H9 (cell line): ENCODE measurements at regions not wholly inside any gene's neighbourhood (a gene's known extent, or its start where the extent isn't known, plus 50 kb on each side); places are given as distances from the start of the nearest gene placed in this dataset.

Experiments used
- DNase-seq: peaks from one replicate; pipeline ENCODE4 v3.0.0-alpha.2; 2017
- H2AFZ ChIP-seq: one replicate; pipeline ENCODE4 v1.6.1; 2013; ENCODE audit warnings: mild to moderate bottlenecking, low read length, control low read depth, moderate library complexity
- H2AK5ac ChIP-seq: 2 replicates; pipeline ENCODE4 v1.6.1; 2013; ENCODE audit warnings: low read length, control low read depth, mixed read lengths; ENCODE audit not compliant: insufficient read length
- H2BK120ac ChIP-seq: one replicate; pipeline ENCODE4 v1.6.1; 2013; ENCODE audit warnings: low read depth, mild to moderate bottlenecking, low read length, control low read depth, inconsistent platforms; ENCODE audit not compliant: poor library complexity, severe bottlenecking
- H2BK12ac ChIP-seq: 2 replicates; pipeline ENCODE4 v1.6.1; 2013; ENCODE audit warnings: low read length, control low read depth, mixed read lengths, low read depth; ENCODE audit not compliant: insufficient read length
- H2BK15ac ChIP-seq: 2 replicates; pipeline ENCODE4 v1.6.1; 2013; ENCODE audit warnings: low read depth, low read length, control low read depth
- H2BK20ac ChIP-seq: one replicate; pipeline ENCODE4 v1.6.1; 2013; ENCODE audit warnings: low read depth, mild to moderate bottlenecking, low read length, control low read depth, inconsistent platforms; ENCODE audit not compliant: poor library complexity, severe bottlenecking
- H2BK5ac ChIP-seq: 2 replicates; pipeline ENCODE4 v1.6.1; 2013; ENCODE audit warnings: low read length, control low read depth, mixed read lengths; ENCODE audit not compliant: insufficient read length
- H3K14ac ChIP-seq: 2 replicates; pipeline ENCODE4 v1.6.1; 2013; ENCODE audit warnings: low read length, control low read depth; ENCODE audit not compliant: insufficient read depth
- H3K18ac ChIP-seq: 2 replicates; pipeline ENCODE4 v1.6.1; 2013; ENCODE audit warnings: low read depth, mild to moderate bottlenecking, mixed read lengths, low read length, control low read depth; ENCODE audit not compliant: insufficient read length
- H3K23ac ChIP-seq: 2 replicates; pipeline ENCODE4 v1.6.1; 2013; ENCODE audit warnings: low read length, control low read depth, mixed read lengths, low read depth; ENCODE audit not compliant: insufficient read length
- H3K23me2 ChIP-seq: 2 replicates; pipeline ENCODE4 v1.6.1; 2013; ENCODE audit warnings: low read depth, mild to moderate bottlenecking, mixed read lengths, low read length, control low read depth; ENCODE audit not compliant: insufficient read length, poor library complexity, severe bottlenecking
- H3K27ac ChIP-seq: 2 replicates; pipeline ENCODE4 v1.5.1; 2013; ENCODE audit warnings: low read length, control low read depth, mixed read lengths, low read depth; ENCODE audit not compliant: insufficient read length
- H3K27me3 ChIP-seq: 2 replicates; pipeline ENCODE4 v1.6.1; 2013; ENCODE audit warnings: low read length, control low read depth, inconsistent platforms; ENCODE audit not compliant: insufficient read depth
- H3K4ac ChIP-seq: 2 replicates; pipeline ENCODE4 v1.6.1; 2013; ENCODE audit warnings: low read depth, mild to moderate bottlenecking, control low read depth, inconsistent platforms, low read length, moderate library complexity
- H3K4me1 ChIP-seq: 2 replicates; pipeline ENCODE4 v1.6.1; 2013; ENCODE audit warnings: low read length, control low read depth, inconsistent platforms; ENCODE audit not compliant: insufficient read depth
- H3K4me2 ChIP-seq: 2 replicates; pipeline ENCODE4 v1.6.1; 2013; ENCODE audit warnings: low read length, control low read depth, mixed read lengths; ENCODE audit not compliant: insufficient read length, insufficient read depth
- H3K56ac ChIP-seq: 2 replicates; pipeline ENCODE4 v1.6.1; 2013; ENCODE audit warnings: low read depth, mild to moderate bottlenecking, mixed read lengths, low read length, control low read depth; ENCODE audit not compliant: insufficient read length
- H3K79me1 ChIP-seq: 2 replicates; pipeline ENCODE4 v1.6.1; 2013; ENCODE audit warnings: low read depth, mild to moderate bottlenecking, moderate library complexity, low read length, control low read depth, inconsistent platforms; ENCODE audit not compliant: insufficient read depth, poor library complexity, severe bottlenecking
- H3K79me2 ChIP-seq: 2 replicates; pipeline ENCODE4 v1.6.1; 2013; ENCODE audit warnings: low read length, control low read depth, inconsistent platforms; ENCODE audit not compliant: insufficient read depth
- H3K9ac ChIP-seq: 2 replicates; pipeline ENCODE4 v1.6.1; 2013; ENCODE audit warnings: low read length, control low read depth, mixed read lengths; ENCODE audit not compliant: insufficient read length; ENCODE audit errors: extremely low read depth
- H3K9me3 ChIP-seq: one replicate; pipeline ENCODE4 v1.6.1; 2013; ENCODE audit warnings: low read depth, low read length, inconsistent platforms; ENCODE audit not compliant: control insufficient read depth
- H3T11ph ChIP-seq: one replicate; pipeline ENCODE4 v1.6.1; 2013; ENCODE audit warnings: mild to moderate bottlenecking, low read length, control low read depth, inconsistent platforms
- H4K20me1 ChIP-seq: one replicate; pipeline ENCODE4 v1.6.1; 2013; ENCODE audit not compliant: control insufficient read depth, insufficient read length, insufficient read depth
- H4K5ac ChIP-seq: 2 replicates; pipeline ENCODE4 v1.6.1; 2013; ENCODE audit warnings: low read depth, mild to moderate bottlenecking, mixed read lengths, low read length, control low read depth; ENCODE audit not compliant: insufficient read length
- H4K8ac ChIP-seq: replicated peaks from 2 replicates; pipeline ENCODE4 v1.6.1; 2013; ENCODE audit warnings: low read length, control low read depth, mixed read lengths, low read depth; ENCODE audit not compliant: insufficient read length
- H4K91ac ChIP-seq: 2 replicates; pipeline ENCODE4 v1.6.1; 2013; ENCODE audit warnings: low read depth, mild to moderate bottlenecking, moderate library complexity, mixed read lengths, low read length, control low read depth; ENCODE audit not compliant: insufficient read length
- H3K27ac Mint-ChIP-seq, 3 experiments: 2 replicates in 2 of 3; 3 replicates in 1 of 3; pipeline ENCODE4 v1.8.0; 2020 to 2021; ENCODE audit warnings: mixed read lengths in 3 of 3, mild to moderate bottlenecking in 1 of 3, moderate library complexity in 1 of 3
- H3K27me3 Mint-ChIP-seq: 2 replicates; pipeline ENCODE4 v1.8.0; 2021; ENCODE audit warnings: low read depth, mild to moderate bottlenecking, moderate library complexity, mixed read lengths
- H3K36me3 Mint-ChIP-seq, 3 experiments: 2 replicates in 2 of 3; 3 replicates in 1 of 3; pipeline ENCODE4 v1.8.0; 2020 to 2021; ENCODE audit warnings: low read depth in 3 of 3, mixed read lengths in 3 of 3; ENCODE audit not compliant: insufficient read depth in 1 of 3
- H3K4me1 Mint-ChIP-seq, 2 experiments: 2 replicates each; pipeline ENCODE4 v1.8.0; 2020; ENCODE audit warnings: mixed read lengths in 2 of 2
- H3K4me3 Mint-ChIP-seq, 2 experiments: 2 replicates in 1 of 2; 3 replicates in 1 of 2; pipeline ENCODE4 v1.8.0; 2020 to 2021; ENCODE audit warnings: mild to moderate bottlenecking in 2 of 2, mixed read lengths in 2 of 2, moderate library complexity in 1 of 2
- H3K9me3 Mint-ChIP-seq, 2 experiments: 2 replicates in 1 of 2; 3 replicates in 1 of 2; pipeline ENCODE4 v1.8.0; 2020; ENCODE audit warnings: mild to moderate bottlenecking in 2 of 2, mixed read lengths in 2 of 2, moderate library complexity in 1 of 2
- WGBS: extraction: QIAGEN DNeasy Blood & Tissue Kit; methylation state at CpG from one replicate; pipeline ENCODE4 v1.1.7; 2013; ENCODE audit warnings: missing lambda C conversion rate, low lambda C conversion rate, mixed read lengths; ENCODE audit not compliant: insufficient read length; ENCODE audit errors: extremely low coverage; 5-methylcytosine and 5-hydroxymethylcytosine counted together
- TF ChIP-seq, protein P1 (sequence below): fragments of 200-600 bp; sonication (generic); conservative IDR thresholded peaks from 3 replicates; pipeline ENCODE4 v1.8.0; 2021; ENCODE audit warnings: antibody characterized with exemption, mild to moderate bottlenecking

DNA sequence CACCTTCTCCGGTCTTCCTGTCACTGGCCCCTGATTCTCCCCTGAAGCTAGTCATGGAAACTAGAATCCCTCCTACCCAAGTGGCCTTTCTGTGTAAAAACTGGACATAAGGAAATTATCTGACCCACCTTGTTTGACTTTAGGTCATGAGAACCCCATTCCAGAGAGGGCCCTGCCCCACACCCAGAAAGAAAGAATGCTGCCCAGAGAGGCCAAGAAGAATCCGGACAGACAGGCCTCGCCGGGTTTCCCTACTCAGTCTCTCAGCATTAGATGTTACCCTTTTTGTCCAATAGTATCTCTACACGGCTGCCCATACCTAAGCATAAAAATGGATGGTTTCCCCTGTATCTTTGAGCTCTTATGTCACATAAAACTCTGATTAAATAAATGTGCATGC is 83.3 kb upstream of the HELT start:
- H3K27me3 Mint-ChIP-seq: no peaks in the 10 kb centered on the region
- Histone ChIP-seq H4K91ac (no peak overlapping the region), H3K9ac (no peak overlapping the region), H3K4me1 (no peaks in the 10 kb centered on the region; the same call in 1 of the 2 replicates), H3K56ac (no peak overlapping the region), H2BK12ac (no peak overlapping the region), H2BK20ac (no peak overlapping the region), H3K27me3 (no peaks in the 10 kb centered on the region), H2BK120ac (no peak overlapping the region), H3K4ac (no peak overlapping the region), H2BK15ac (no peak overlapping the region), H3K23me2 (no peaks in the 10 kb centered on the region), H3T11ph (no peak overlapping the region), H3K9me3 (no peaks in the 10 kb centered on the region), H4K5ac (no peak overlapping the region), H4K20me1 (no peaks in the 10 kb centered on the region), H3K23ac (no peak overlapping the region), H3K27ac (no peak overlapping the region), H3K79me1 (no peaks in the 10 kb centered on the region), H2AK5ac (no peak overlapping the region), H4K8ac (no peak overlapping the region), H3K14ac (no peak overlapping the region), H3K4me2 (no peak overlapping the region), H2AFZ (no peak overlapping the region), H3K18ac (no peak overlapping the region), H2BK5ac (no peak overlapping the region), H3K79me2 (no peaks in the 10 kb centered on the region)
- peaks cover 8 to 13% of the 10 kb centered on the region in 2 experiments for H3K4me1 Mint-ChIP-seq
- peaks cover 4 to 8% of the 10 kb centered on the region in 2 experiments for H3K9me3 Mint-ChIP-seq
- TF ChIP-seq, protein P1, sequence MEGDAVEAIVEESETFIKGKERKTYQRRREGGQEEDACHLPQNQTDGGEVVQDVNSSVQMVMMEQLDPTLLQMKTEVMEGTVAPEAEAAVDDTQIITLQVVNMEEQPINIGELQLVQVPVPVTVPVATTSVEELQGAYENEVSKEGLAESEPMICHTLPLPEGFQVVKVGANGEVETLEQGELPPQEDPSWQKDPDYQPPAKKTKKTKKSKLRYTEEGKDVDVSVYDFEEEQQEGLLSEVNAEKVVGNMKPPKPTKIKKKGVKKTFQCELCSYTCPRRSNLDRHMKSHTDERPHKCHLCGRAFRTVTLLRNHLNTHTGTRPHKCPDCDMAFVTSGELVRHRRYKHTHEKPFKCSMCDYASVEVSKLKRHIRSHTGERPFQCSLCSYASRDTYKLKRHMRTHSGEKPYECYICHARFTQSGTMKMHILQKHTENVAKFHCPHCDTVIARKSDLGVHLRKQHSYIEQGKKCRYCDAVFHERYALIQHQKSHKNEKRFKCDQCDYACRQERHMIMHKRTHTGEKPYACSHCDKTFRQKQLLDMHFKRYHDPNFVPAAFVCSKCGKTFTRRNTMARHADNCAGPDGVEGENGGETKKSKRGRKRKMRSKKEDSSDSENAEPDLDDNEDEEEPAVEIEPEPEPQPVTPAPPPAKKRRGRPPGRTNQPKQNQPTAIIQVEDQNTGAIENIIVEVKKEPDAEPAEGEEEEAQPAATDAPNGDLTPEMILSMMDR: no peak
- no peak overlapping the region for H3K4me3 Mint-ChIP-seq
- H3K36me3 Mint-ChIP-seq: peaks cover under 1 to 2% (median 1%) of the 10 kb centered on the region in 3 experiments; a peak in 3 of 7 replicates
- DNase-seq: no peak
- no peak overlapping the region; a peak in 1 of 7 replicates for H3K27ac Mint-ChIP-seq
- no CpG with 5 or more reads among the region's 5 CpGs for WGBS
